ENCODE measurements at regions not wholly inside any gene's neighbourhood (a gene's known extent, or its start where the extent isn't known, plus 50 kb on each side); places are given as distances from the start of the nearest gene placed in this dataset.

DNA sequence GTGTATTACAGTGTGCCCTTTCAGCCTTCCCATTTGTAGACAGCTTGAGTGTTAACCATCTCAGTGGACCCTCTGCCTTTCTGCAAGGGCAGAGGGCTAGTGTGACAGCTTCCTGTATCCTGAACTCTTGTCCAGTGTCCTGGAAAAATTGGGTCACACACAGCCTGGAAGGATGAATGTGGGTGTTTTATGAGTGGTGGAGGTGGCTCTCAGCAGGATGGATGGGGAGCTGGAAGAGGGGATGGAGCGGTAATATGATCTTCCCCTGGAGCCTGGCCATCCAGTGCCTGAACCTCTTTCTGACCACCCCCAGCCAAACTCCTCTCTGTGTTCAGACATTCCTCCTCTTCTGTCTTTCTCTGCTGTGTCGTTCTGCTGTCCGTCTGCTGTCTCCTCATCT lies 113.0 kb downstream of the KIF4B start:
- TF ChIP-seq CTCF (IDR thresholded peaks at IDR 0.05) = no peak
- no peak for TF ChIP-seq SIN3A (IDR thresholded peaks at IDR 0.05; ENCODE audit: borderline replicate concordance, insufficient read depth, low read depth, low read length)
- TF ChIP-seq POLR2AphosphoS5 (IDR thresholded peaks at IDR 0.05; ENCODE audit: low read depth, low read length) = no peak
